H9 (cell line): ENCODE measurements at regions not wholly inside any gene's neighbourhood (a gene's known extent, or its start where the extent isn't known, plus 50 kb on each side); places are given as distances from the start of the nearest gene placed in this dataset.

Source experiments
- DNase-seq: peaks from one replicate; pipeline ENCODE4 v3.0.0-alpha.2; 2017
- H2AFZ ChIP-seq: one replicate; pipeline ENCODE4 v1.6.1; 2013; ENCODE audit warnings: mild to moderate bottlenecking, low read length, control low read depth, moderate library complexity
- H2AK5ac ChIP-seq: 2 replicates; pipeline ENCODE4 v1.6.1; 2013; ENCODE audit warnings: low read length, control low read depth, mixed read lengths; ENCODE audit not compliant: insufficient read length
- H2BK120ac ChIP-seq: one replicate; pipeline ENCODE4 v1.6.1; 2013; ENCODE audit warnings: low read depth, mild to moderate bottlenecking, low read length, control low read depth, inconsistent platforms; ENCODE audit not compliant: poor library complexity, severe bottlenecking
- H2BK12ac ChIP-seq: 2 replicates; pipeline ENCODE4 v1.6.1; 2013; ENCODE audit warnings: low read length, control low read depth, mixed read lengths, low read depth; ENCODE audit not compliant: insufficient read length
- H2BK15ac ChIP-seq: 2 replicates; pipeline ENCODE4 v1.6.1; 2013; ENCODE audit warnings: low read depth, low read length, control low read depth
- H2BK20ac ChIP-seq: one replicate; pipeline ENCODE4 v1.6.1; 2013; ENCODE audit warnings: low read depth, mild to moderate bottlenecking, low read length, control low read depth, inconsistent platforms; ENCODE audit not compliant: poor library complexity, severe bottlenecking
- H2BK5ac ChIP-seq: 2 replicates; pipeline ENCODE4 v1.6.1; 2013; ENCODE audit warnings: low read length, control low read depth, mixed read lengths; ENCODE audit not compliant: insufficient read length
- H3K14ac ChIP-seq: 2 replicates; pipeline ENCODE4 v1.6.1; 2013; ENCODE audit warnings: low read length, control low read depth; ENCODE audit not compliant: insufficient read depth
- H3K18ac ChIP-seq: 2 replicates; pipeline ENCODE4 v1.6.1; 2013; ENCODE audit warnings: low read depth, mild to moderate bottlenecking, mixed read lengths, low read length, control low read depth; ENCODE audit not compliant: insufficient read length
- H3K23ac ChIP-seq: 2 replicates; pipeline ENCODE4 v1.6.1; 2013; ENCODE audit warnings: low read length, control low read depth, mixed read lengths, low read depth; ENCODE audit not compliant: insufficient read length
- H3K23me2 ChIP-seq: 2 replicates; pipeline ENCODE4 v1.6.1; 2013; ENCODE audit warnings: low read depth, mild to moderate bottlenecking, mixed read lengths, low read length, control low read depth; ENCODE audit not compliant: insufficient read length, poor library complexity, severe bottlenecking
- H3K27ac ChIP-seq: 2 replicates; pipeline ENCODE4 v1.5.1; 2013; ENCODE audit warnings: low read length, control low read depth, mixed read lengths, low read depth; ENCODE audit not compliant: insufficient read length
- H3K27me3 ChIP-seq: 2 replicates; pipeline ENCODE4 v1.6.1; 2013; ENCODE audit warnings: low read length, control low read depth, inconsistent platforms; ENCODE audit not compliant: insufficient read depth
- H3K4ac ChIP-seq: 2 replicates; pipeline ENCODE4 v1.6.1; 2013; ENCODE audit warnings: low read depth, mild to moderate bottlenecking, control low read depth, inconsistent platforms, low read length, moderate library complexity
- H3K4me1 ChIP-seq: 2 replicates; pipeline ENCODE4 v1.6.1; 2013; ENCODE audit warnings: low read length, control low read depth, inconsistent platforms; ENCODE audit not compliant: insufficient read depth
- H3K4me2 ChIP-seq: 2 replicates; pipeline ENCODE4 v1.6.1; 2013; ENCODE audit warnings: low read length, control low read depth, mixed read lengths; ENCODE audit not compliant: insufficient read length, insufficient read depth
- H3K56ac ChIP-seq: 2 replicates; pipeline ENCODE4 v1.6.1; 2013; ENCODE audit warnings: low read depth, mild to moderate bottlenecking, mixed read lengths, low read length, control low read depth; ENCODE audit not compliant: insufficient read length
- H3K79me1 ChIP-seq: 2 replicates; pipeline ENCODE4 v1.6.1; 2013; ENCODE audit warnings: low read depth, mild to moderate bottlenecking, moderate library complexity, low read length, control low read depth, inconsistent platforms; ENCODE audit not compliant: insufficient read depth, poor library complexity, severe bottlenecking
- H3K79me2 ChIP-seq: 2 replicates; pipeline ENCODE4 v1.6.1; 2013; ENCODE audit warnings: low read length, control low read depth, inconsistent platforms; ENCODE audit not compliant: insufficient read depth
- H3K9ac ChIP-seq: 2 replicates; pipeline ENCODE4 v1.6.1; 2013; ENCODE audit warnings: low read length, control low read depth, mixed read lengths; ENCODE audit not compliant: insufficient read length; ENCODE audit errors: extremely low read depth
- H3K9me3 ChIP-seq: one replicate; pipeline ENCODE4 v1.6.1; 2013; ENCODE audit warnings: low read depth, low read length, inconsistent platforms; ENCODE audit not compliant: control insufficient read depth
- H3T11ph ChIP-seq: one replicate; pipeline ENCODE4 v1.6.1; 2013; ENCODE audit warnings: mild to moderate bottlenecking, low read length, control low read depth, inconsistent platforms
- H4K20me1 ChIP-seq: one replicate; pipeline ENCODE4 v1.6.1; 2013; ENCODE audit not compliant: control insufficient read depth, insufficient read length, insufficient read depth
- H4K5ac ChIP-seq: 2 replicates; pipeline ENCODE4 v1.6.1; 2013; ENCODE audit warnings: low read depth, mild to moderate bottlenecking, mixed read lengths, low read length, control low read depth; ENCODE audit not compliant: insufficient read length
- H4K8ac ChIP-seq: replicated peaks from 2 replicates; pipeline ENCODE4 v1.6.1; 2013; ENCODE audit warnings: low read length, control low read depth, mixed read lengths, low read depth; ENCODE audit not compliant: insufficient read length
- H4K91ac ChIP-seq: 2 replicates; pipeline ENCODE4 v1.6.1; 2013; ENCODE audit warnings: low read depth, mild to moderate bottlenecking, moderate library complexity, mixed read lengths, low read length, control low read depth; ENCODE audit not compliant: insufficient read length
- H3K27ac Mint-ChIP-seq, 3 experiments: 2 replicates in 2 of 3; 3 replicates in 1 of 3; pipeline ENCODE4 v1.8.0; 2020 to 2021; ENCODE audit warnings: mixed read lengths in 3 of 3, mild to moderate bottlenecking in 1 of 3, moderate library complexity in 1 of 3
- H3K27me3 Mint-ChIP-seq: 2 replicates; pipeline ENCODE4 v1.8.0; 2021; ENCODE audit warnings: low read depth, mild to moderate bottlenecking, moderate library complexity, mixed read lengths
- H3K36me3 Mint-ChIP-seq, 3 experiments: 2 replicates in 2 of 3; 3 replicates in 1 of 3; pipeline ENCODE4 v1.8.0; 2020 to 2021; ENCODE audit warnings: low read depth in 3 of 3, mixed read lengths in 3 of 3; ENCODE audit not compliant: insufficient read depth in 1 of 3
- H3K4me1 Mint-ChIP-seq, 2 experiments: 2 replicates each; pipeline ENCODE4 v1.8.0; 2020; ENCODE audit warnings: mixed read lengths in 2 of 2
- H3K4me3 Mint-ChIP-seq, 2 experiments: 2 replicates in 1 of 2; 3 replicates in 1 of 2; pipeline ENCODE4 v1.8.0; 2020 to 2021; ENCODE audit warnings: mild to moderate bottlenecking in 2 of 2, mixed read lengths in 2 of 2, moderate library complexity in 1 of 2
- H3K9me3 Mint-ChIP-seq, 2 experiments: 2 replicates in 1 of 2; 3 replicates in 1 of 2; pipeline ENCODE4 v1.8.0; 2020; ENCODE audit warnings: mild to moderate bottlenecking in 2 of 2, mixed read lengths in 2 of 2, moderate library complexity in 1 of 2
- WGBS: extraction: QIAGEN DNeasy Blood & Tissue Kit; methylation state at CpG from one replicate; pipeline ENCODE4 v1.1.7; 2013; ENCODE audit warnings: missing lambda C conversion rate, low lambda C conversion rate, mixed read lengths; ENCODE audit not compliant: insufficient read length; ENCODE audit errors: extremely low coverage; 5-methylcytosine and 5-hydroxymethylcytosine counted together
- TF ChIP-seq, protein P1 (sequence below): fragments of 200-600 bp; sonication (generic); conservative IDR thresholded peaks from 3 replicates; pipeline ENCODE4 v1.8.0; 2021; ENCODE audit warnings: antibody characterized with exemption, mild to moderate bottlenecking

- Histone ChIP-seq H3K23me2 (no peaks in the 10 kb centered on the region), H3K23ac (no peak overlapping the region), H2AFZ (no peak overlapping the region), H3K27ac (no peak overlapping the region), H2BK5ac (no peak overlapping the region), H3K18ac (no peak overlapping the region), H3T11ph (no peak overlapping the region), H3K79me1 (no peaks in the 10 kb centered on the region), H3K79me2 (no peaks in the 10 kb centered on the region), H4K91ac (no peak overlapping the region), H3K9me3 (no peaks in the 10 kb centered on the region), H4K8ac (no peak overlapping the region), H2BK12ac (no peak overlapping the region), H3K9ac (no peak overlapping the region), H2BK15ac (no peak overlapping the region), H4K5ac (no peak overlapping the region), H3K56ac (no peak overlapping the region), H3K14ac (no peak overlapping the region), H3K4me1 (no peaks in the 10 kb centered on the region), H3K4ac (no peak overlapping the region), H2BK120ac (no peak overlapping the region), H2AK5ac (no peak overlapping the region), H4K20me1 (no peaks in the 10 kb centered on the region), H3K4me2 (no peak overlapping the region), H3K27me3 (no peaks in the 10 kb centered on the region), H2BK20ac (no peak overlapping the region)
- Mint-ChIP-seq H3K27me3 (no peaks in the 10 kb centered on the region; the same call in 1 of the 2 replicates), H3K4me1 (peaks cover 18 to 20% of the 10 kb centered on the region in 2 experiments), H3K4me3 (no peak overlapping the region), H3K27ac (no peak overlapping the region), H3K36me3 (no peaks in the 10 kb centered on the region), H3K9me3 (no peaks in the 10 kb centered on the region)
- no CpG with 5 or more reads among the region's 6 CpGs for whole genome bisulfite sequencing
- no peak for DNase-seq
- TF ChIP-seq, protein P1, sequence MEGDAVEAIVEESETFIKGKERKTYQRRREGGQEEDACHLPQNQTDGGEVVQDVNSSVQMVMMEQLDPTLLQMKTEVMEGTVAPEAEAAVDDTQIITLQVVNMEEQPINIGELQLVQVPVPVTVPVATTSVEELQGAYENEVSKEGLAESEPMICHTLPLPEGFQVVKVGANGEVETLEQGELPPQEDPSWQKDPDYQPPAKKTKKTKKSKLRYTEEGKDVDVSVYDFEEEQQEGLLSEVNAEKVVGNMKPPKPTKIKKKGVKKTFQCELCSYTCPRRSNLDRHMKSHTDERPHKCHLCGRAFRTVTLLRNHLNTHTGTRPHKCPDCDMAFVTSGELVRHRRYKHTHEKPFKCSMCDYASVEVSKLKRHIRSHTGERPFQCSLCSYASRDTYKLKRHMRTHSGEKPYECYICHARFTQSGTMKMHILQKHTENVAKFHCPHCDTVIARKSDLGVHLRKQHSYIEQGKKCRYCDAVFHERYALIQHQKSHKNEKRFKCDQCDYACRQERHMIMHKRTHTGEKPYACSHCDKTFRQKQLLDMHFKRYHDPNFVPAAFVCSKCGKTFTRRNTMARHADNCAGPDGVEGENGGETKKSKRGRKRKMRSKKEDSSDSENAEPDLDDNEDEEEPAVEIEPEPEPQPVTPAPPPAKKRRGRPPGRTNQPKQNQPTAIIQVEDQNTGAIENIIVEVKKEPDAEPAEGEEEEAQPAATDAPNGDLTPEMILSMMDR = no peak
Observed at GRCh38 chr20:52746770-52747169, 225.4 kb upstream of the TSHZ2 start.
